Neural cell (in vitro differentiated cells): ENCODE measurements at regions not wholly inside any gene's neighbourhood (a gene's known extent, or its start where the extent isn't known, plus 50 kb on each side); places are given as distances from the start of the nearest gene placed in this dataset.

ENCODE experiments used
- H2AFZ ChIP-seq: fragments of 200-600, 300-800 bp; sonication (generic), shearing (Covaris generic); 2 replicates; pipeline ENCODE4 v1.6.0; 2014; ENCODE audit warnings: low read depth, mild to moderate bottlenecking, antibody characterized with exemption, low read length, moderate library complexity
- H3F3A ChIP-seq: fragments of 200-600 bp; shearing (Covaris generic); 2 replicates; pipeline ENCODE4 v1.6.1; 2016; ENCODE audit warnings: mild to moderate bottlenecking, moderate library complexity, mixed read lengths, antibody characterized with exemption, low read length; ENCODE audit not compliant: insufficient read depth, poor library complexity, severe bottlenecking
- H3K27ac ChIP-seq: fragments of 200-600, 300-800 bp; sonication (generic), shearing (Covaris generic); 2 replicates; pipeline ENCODE4 v1.5.1; 2014; ENCODE audit warnings: mild to moderate bottlenecking, low read length, moderate library complexity
- H3K27me3 ChIP-seq: fragments of 300-800, 200-600 bp; sonication (generic), shearing (Covaris generic); 2 replicates; pipeline ENCODE4 v1.6.0; 2014; ENCODE audit warnings: mild to moderate bottlenecking, low read depth, low read length, moderate library complexity; ENCODE audit not compliant: insufficient read depth
- H3K36me3 ChIP-seq: fragments of 300-800, 200-600 bp; sonication (generic), shearing (Covaris generic); 2 replicates; pipeline ENCODE4 v1.5.1; 2014; ENCODE audit warnings: mild to moderate bottlenecking, antibody characterized with exemption, low read length, moderate library complexity; ENCODE audit not compliant: insufficient read depth
- H3K4me2 ChIP-seq: fragments of 300-800, 200-600 bp; sonication (generic), shearing (Covaris generic); 2 replicates; pipeline ENCODE4 v1.6.0; 2014; ENCODE audit warnings: mild to moderate bottlenecking, low read length
- H3K4me3 ChIP-seq: fragments of 300-800, 200-600 bp; sonication (generic), shearing (Covaris generic); 2 replicates; pipeline ENCODE4 v1.5.1; 2014; ENCODE audit warnings: mild to moderate bottlenecking, low read length, moderate library complexity
- H3K79me2 ChIP-seq: fragments of 200-600 bp; shearing (Covaris generic); replicated peaks from 2 replicates; pipeline ENCODE4 v1.6.0; 2014; ENCODE audit warnings: mild to moderate bottlenecking, low read length, moderate library complexity; ENCODE audit not compliant: insufficient read depth
- H3K9ac ChIP-seq: fragments of 300-800, 200-600 bp; sonication (generic), shearing (Covaris generic); 2 replicates; pipeline ENCODE4 v1.6.1; 2016; ENCODE audit warnings: mild to moderate bottlenecking, low read length, mixed read lengths
- H3K9me2 ChIP-seq: fragments of 200-600 bp; shearing (Covaris generic); 2 replicates; pipeline ENCODE4 v1.6.1; 2016; ENCODE audit warnings: mild to moderate bottlenecking, low read length, mixed read lengths; ENCODE audit not compliant: insufficient read depth
- H3K9me3 ChIP-seq: fragments of 200-600, 300-800 bp; sonication (generic), shearing (Covaris generic); 2 replicates; pipeline ENCODE4 v1.6.1; 2016; ENCODE audit warnings: mild to moderate bottlenecking, mixed run types, low read length, moderate library complexity, mixed read lengths
- H4K20me1 ChIP-seq: fragments of 200-600 bp; shearing (Covaris generic); 2 replicates; pipeline ENCODE4 v1.6.1; 2016; ENCODE audit warnings: mild to moderate bottlenecking, mixed run types; ENCODE audit not compliant: insufficient read depth
- CTCF ChIP-seq: fragments of 450-650 bp; IDR thresholded peaks from 2 replicates; pipeline ENCODE4 v1.5.1; 2014; ENCODE audit warnings: antibody characterized with exemption, mild to moderate bottlenecking, moderate library complexity; ENCODE audit not compliant: poor library complexity, severe bottlenecking
- EP300 ChIP-seq: fragments of 450-650 bp; conservative IDR thresholded peaks from 2 replicates; pipeline ENCODE4 v1.6.1; 2014; ENCODE audit warnings: antibody characterized with exemption, mild to moderate bottlenecking, moderate library complexity; ENCODE audit not compliant: poor library complexity, severe bottlenecking
- EZH2 ChIP-seq: fragments of 200-600, 300-800 bp; shearing (Covaris generic), sonication (generic); IDR thresholded peaks from 2 replicates; pipeline ENCODE4 v1.6.1; 2014; ENCODE audit warnings: antibody characterized with exemption, low read length, borderline replicate concordance, mild to moderate bottlenecking; ENCODE audit not compliant: insufficient read depth, poor library complexity, severe bottlenecking
- MXI1 ChIP-seq: fragments of 450-650 bp; conservative IDR thresholded peaks from 2 replicates; pipeline ENCODE4 v1.6.1; 2014; ENCODE audit warnings: antibody characterized with exemption, mild to moderate bottlenecking; ENCODE audit not compliant: poor library complexity, severe bottlenecking
- POLR2AphosphoS5 ChIP-seq: IDR thresholded peaks from 2 replicates; pipeline ENCODE4 v1.6.1; 2012
- RAD21 ChIP-seq: fragments of 450-650 bp; conservative IDR thresholded peaks from 2 replicates; pipeline ENCODE4 v1.6.1; 2014; ENCODE audit warnings: antibody characterized with exemption, mild to moderate bottlenecking, moderate library complexity
- REST ChIP-seq: IDR thresholded peaks from 2 replicates; pipeline ENCODE4 v1.6.1; 2012; ENCODE audit warnings: borderline replicate concordance
- SMC3 ChIP-seq: fragments of 450-650 bp; conservative IDR thresholded peaks from 2 replicates; pipeline ENCODE4 v1.6.1; 2014; ENCODE audit warnings: antibody characterized with exemption, mild to moderate bottlenecking, moderate library complexity; ENCODE audit not compliant: poor library complexity
- TAF1 ChIP-seq: IDR thresholded peaks from 2 replicates; pipeline ENCODE4 v1.6.1; 2012; ENCODE audit warnings: low read depth

- H3K4me2 ChIP-seq = no peak overlapping the region
- no peaks in the 10 kb centered on the region for H3K9me2 ChIP-seq
- no peak overlapping the region for H2AFZ ChIP-seq
- H3K27me3 ChIP-seq = no peaks in the 10 kb centered on the region
- H4K20me1 ChIP-seq = no peaks in the 10 kb centered on the region
- H3K36me3 ChIP-seq = no peaks in the 10 kb centered on the region
- H3K27ac ChIP-seq = no peak overlapping the region
- H3K9ac ChIP-seq = no peak overlapping the region
- no peaks in the 10 kb centered on the region for H3K79me2 ChIP-seq
- no peak for TF ChIP-seq SMC3
- no peak for TF ChIP-seq POLR2AphosphoS5
- TF ChIP-seq MXI1 = no peak
- no peak for TF ChIP-seq RAD21
- no peak for TF ChIP-seq REST
- no peak for TF ChIP-seq TAF1
- TF ChIP-seq EZH2 = no peak
- TF ChIP-seq CTCF = no peak
- H3K9me3 ChIP-seq = no peaks in the 10 kb centered on the region
- H3K4me3 ChIP-seq = no peak overlapping the region
- no peaks in the 10 kb centered on the region for H3F3A ChIP-seq
Observed at GRCh38 chr21:28482657-28483056, 510.0 kb downstream of the LTN1 start.

- Histone ChIP-seq H4K20me1 (no peaks in the 10 kb centered on the region), H3F3A (no peaks in the 10 kb centered on the region), H3K9me3 (no peaks in the 10 kb centered on the region), H3K4me3 (no peak overlapping the region), H3K9ac (no peak overlapping the region), H2AFZ (no peak overlapping the region), H3K79me2 (no peaks in the 10 kb centered on the region), H3K36me3 (no peaks in the 10 kb centered on the region), H3K9me2 (no peaks in the 10 kb centered on the region), H3K27ac (no peak overlapping the region), H3K27me3 (no peaks in the 10 kb centered on the region), H3K4me2 (no peak overlapping the region)
- TF ChIP-seq CTCF = no peak
- no peak for TF ChIP-seq EP300
- TF ChIP-seq REST = no peak
- TF ChIP-seq RAD21 = no peak
- TF ChIP-seq MXI1 = no peak
- TF ChIP-seq EZH2 = no peak
Observed at GRCh38 chr21:28480470-28480869, 512.2 kb downstream of the LTN1 start.
